HG03175 (cell line): ENCODE measurements at regions not wholly inside any gene's neighbourhood (a gene's known extent, or its start where the extent isn't known, plus 50 kb on each side); places are given as distances from the start of the nearest gene placed in this dataset.
"Not testable (repeated sequence)": the region's sequence is repeated elsewhere in the genome, so short reads cannot be mapped to it uniquely, and the experiment has no call there.

ENCODE experiments used
- ATAC-seq: cut with Tn5 transposase; IDR thresholded peaks from one replicate; pipeline ENCODE4 v1.9.1; 2021; ENCODE audit warnings: mild to moderate bottlenecking, moderate library complexity; ENCODE audit not compliant: unreplicated experiment

GRCh38 chr17:68782789-68783188 lies 172.4 kb downstream of the ABCA8 start:
- no peak for ATAC-seq

- ATAC-seq: no peak
Observed at GRCh38 chr17:68780596-68780995, 174.6 kb downstream of the ABCA8 start.

- no peak for ATAC-seq
Observed at GRCh38 chr17:68778726-68779125, 176.5 kb downstream of the ABCA8 start.

- ATAC-seq: no peak
Observed at GRCh38 chr17:68777856-68778694, 176.9 kb upstream of the FAM20A start.

- no peak for ATAC-seq
Observed at GRCh38 chr17:68777243-68777855, 176.2 kb upstream of the FAM20A start.

- no peak for ATAC-seq
Observed at GRCh38 chr17:68776451-68776850, 175.3 kb upstream of the FAM20A start.

- no peak for ATAC-seq
Observed at GRCh38 chr17:68775969-68776368, 174.8 kb upstream of the FAM20A start.

- ATAC-seq: no peak
Observed at GRCh38 chr17:68775318-68775717, 174.2 kb upstream of the FAM20A start.

- ATAC-seq: peak; percentile 74
Observed at GRCh38 chr17:68771867-68772515, 170.8 kb upstream of the FAM20A start.

GRCh38 chr17:68768804-68769203 lies 167.6 kb upstream of the FAM20A start:
- no peak for ATAC-seq

- no peak for ATAC-seq
Observed at GRCh38 chr17:68766640-68767039, 165.5 kb upstream of the FAM20A start.

- no peak for ATAC-seq
Observed at GRCh38 chr17:68763562-68763961, 162.4 kb upstream of the FAM20A start.

- ATAC-seq: no peak
Observed at GRCh38 chr17:68762911-68763310, 161.7 kb upstream of the FAM20A start.

- ATAC-seq: no peak
Observed at GRCh38 chr17:68760141-68760475, 158.9 kb upstream of the FAM20A start.

- ATAC-seq: peak; percentile 76
Observed at GRCh38 chr17:68759343-68760140, 158.4 kb upstream of the FAM20A start.

- ATAC-seq: no peak
Observed at GRCh38 chr17:68759002-68759342, 157.8 kb upstream of the FAM20A start.

GRCh38 chr17:68757866-68758757 lies 156.9 kb upstream of the FAM20A start:
- ATAC-seq: not testable (repeated sequence)

- ATAC-seq: no peak
Observed at GRCh38 chr17:68753985-68754769, 153.0 kb upstream of the FAM20A start.

- no peak for ATAC-seq
Observed at GRCh38 chr17:68750208-68750562, 149.0 kb upstream of the FAM20A start.
